Keratinocyte (primary cell): ENCODE measurements at regions not wholly inside any gene's neighbourhood (a gene's known extent, or its start where the extent isn't known, plus 50 kb on each side); places are given as distances from the start of the nearest gene placed in this dataset.

Experiments
- DNase-seq: peaks from one replicate; pipeline ENCODE4 v3.0.0-alpha.2; 2011; ENCODE audit warnings: low read depth, missing footprints, low spot score
- FAIRE-seq: peaks from 2 replicates; lab custom pipeline; 2011; peaks lifted over from hg19 to GRCh38; lab: Jason Lieb, UNC
- H2AFZ ChIP-seq: 2 replicates; pipeline ENCODE4 v1.6.0; 2012; ENCODE audit warnings: low read length, control low read depth, inconsistent platforms; ENCODE audit not compliant: control insufficient read depth
- H3K27ac ChIP-seq: 2 replicates; pipeline ENCODE4 v1.5.1; 2011; ENCODE audit warnings: low read length; ENCODE audit not compliant: control insufficient read depth, insufficient read depth
- H3K27me3 ChIP-seq: 3 replicates; pipeline ENCODE4 v1.6.0; 2011; ENCODE audit warnings: low read length; ENCODE audit not compliant: control insufficient read depth, insufficient read depth; ENCODE audit errors: extremely low read depth
- H3K36me3 ChIP-seq, 2 experiments: 2 replicates in 1 of 2; 3 replicates in 1 of 2; pipeline ENCODE4 v1.5.1; 2011; ENCODE audit warnings: low read length in 2 of 2, mild to moderate bottlenecking in 1 of 2; ENCODE audit not compliant: control insufficient read depth in 2 of 2, insufficient read depth in 2 of 2; ENCODE audit errors: extremely low read depth in 1 of 2
- H3K4me1 ChIP-seq: 3 replicates; pipeline ENCODE4 v1.5.1; 2011; ENCODE audit warnings: low read length; ENCODE audit not compliant: control insufficient read depth, insufficient read depth; ENCODE audit errors: extremely low read depth
- H3K4me2 ChIP-seq: 3 replicates; pipeline ENCODE4 v1.6.0; 2011; ENCODE audit warnings: low read depth, low read length; ENCODE audit not compliant: control insufficient read depth, insufficient read depth; ENCODE audit errors: extremely low read depth
- H3K4me3 ChIP-seq, 3 experiments: fragments of 200-600 bp in 1 of 3; sonication (generic) in 1 of 3; 2 replicates in 2 of 3; 3 replicates in 1 of 3; pipeline ENCODE4 v1.5.1; 2011 to 2016; ENCODE audit warnings: low read length in 3 of 3, mild to moderate bottlenecking in 3 of 3, control low read depth in 2 of 3, inconsistent platforms in 1 of 3, low read depth in 1 of 3, mixed read lengths in 1 of 3, mixed run types in 1 of 3, moderate library complexity in 1 of 3; ENCODE audit not compliant: control insufficient read depth in 2 of 3, insufficient read depth in 2 of 3; ENCODE audit errors: extremely low read depth in 1 of 3
- H3K79me2 ChIP-seq: 2 replicates; pipeline ENCODE4 v1.6.0; 2012; ENCODE audit warnings: low read length; ENCODE audit not compliant: control insufficient read depth, insufficient read depth
- H3K9ac ChIP-seq: 3 replicates; pipeline ENCODE4 v1.6.0; 2011; ENCODE audit warnings: low read length; ENCODE audit not compliant: control insufficient read depth, insufficient read depth; ENCODE audit errors: extremely low read depth
- H3K9me1 ChIP-seq: 3 replicates; pipeline ENCODE4 v1.6.0; 2011; ENCODE audit warnings: low read length; ENCODE audit not compliant: control insufficient read depth, insufficient read depth; ENCODE audit errors: extremely low read depth
- H3K9me3 ChIP-seq: 2 replicates; pipeline ENCODE4 v1.5.1; 2012; ENCODE audit warnings: low read depth, low read length; ENCODE audit not compliant: control insufficient read depth
- H4K20me1 ChIP-seq: 3 replicates; pipeline ENCODE4 v1.6.0; 2011; ENCODE audit warnings: low read length; ENCODE audit not compliant: control insufficient read depth, insufficient read depth; ENCODE audit errors: extremely low read depth
- CTCF ChIP-seq, 3 experiments: IDR thresholded peaks in 1 of 3; conservative IDR thresholded peaks in 1 of 3; optimal IDR thresholded peaks in 1 of 3; 2 replicates in 2 of 3; 3 replicates in 1 of 3; pipeline versions ENCODE3 to v1.5.1; 2011; ENCODE audit warnings: low read length in 3 of 3, mild to moderate bottlenecking in 3 of 3, moderate library complexity in 2 of 3, control low read depth in 1 of 3, inconsistent platforms in 1 of 3; ENCODE audit not compliant: insufficient read depth in 2 of 3; ENCODE audit errors: extremely low read depth in 1 of 3
- EZH2 ChIP-seq: IDR thresholded peaks from one replicate; pipeline ENCODE4 v1.6.1; 2012; ENCODE audit warnings: inconsistent platforms, mild to moderate bottlenecking, low read length, moderate library complexity
- dilution Hi-C: fragments of 300-500 bp; cut with MboI; formaldehyde crosslinking; loops from one replicate; pipeline ENCODE4 v1.7.0; 2020; ENCODE audit warnings: low sequenced_read_pairs; ENCODE audit not compliant: extremely low pct_ligation_motif_present

GRCh38 chr17:34172390-34172918 lies 82.6 kb upstream of the CCL2 start:
- Histone ChIP-seq H3K27me3 (no peaks in the 10 kb centered on the region), H3K9me1 (no peaks in the 10 kb centered on the region), H3K27ac (no peak overlapping the region), H3K9ac (no peak overlapping the region), H3K4me3 (no peak overlapping the region), H3K36me3 (no peaks in the 10 kb centered on the region), H3K79me2 (no peaks in the 10 kb centered on the region), H3K4me2 (no peak overlapping the region), H3K4me1 (no peaks in the 10 kb centered on the region), H2AFZ (no peak overlapping the region), H3K9me3 (no peaks in the 10 kb centered on the region), H4K20me1 (no peaks in the 10 kb centered on the region)
- DNase-seq: no peak
- no peak for FAIRE-seq
- dilution Hi-C loops: no loop called here
- TF ChIP-seq EZH2 (no peak), CTCF (optimal IDR thresholded peaks at IDR 0.05 in 1 of 3, IDR thresholded peaks at IDR 0.05 in 1 of 3, conservative IDR thresholded peaks at IDR 0.05 in 1 of 3; ENCODE audit: extremely low read depth in 1 of 3, insufficient read depth in 2 of 3, low read length in 3 of 3) (no peak)

- H4K20me1 ChIP-seq: no peaks in the 10 kb centered on the region
- H3K27me3 ChIP-seq: no peaks in the 10 kb centered on the region
- no peak overlapping the region for H3K4me3 ChIP-seq
- no peak overlapping the region for H3K9ac ChIP-seq
- no peaks in the 10 kb centered on the region for H3K79me2 ChIP-seq
- H3K27ac ChIP-seq: no peak overlapping the region
- TF ChIP-seq CTCF (optimal IDR thresholded peaks at IDR 0.05 in 1 of 3, IDR thresholded peaks at IDR 0.05 in 1 of 3, conservative IDR thresholded peaks at IDR 0.05 in 1 of 3; ENCODE audit: extremely low read depth in 1 of 3, insufficient read depth in 2 of 3, low read length in 3 of 3) (no peak), EZH2 (no peak)
- no peaks in the 10 kb centered on the region for H3K9me3 ChIP-seq
- dilution Hi-C loops: no loop called here
- no peaks in the 10 kb centered on the region for H3K9me1 ChIP-seq
- H3K36me3 ChIP-seq: no peaks in the 10 kb centered on the region
- H2AFZ ChIP-seq: no peak overlapping the region
- DNase-seq (no peak), FAIRE-seq (no peak)
- no peaks in the 10 kb centered on the region for H3K4me1 ChIP-seq
- no peak overlapping the region for H3K4me2 ChIP-seq
These were observed 81.8 kb upstream of the CCL2 start for GRCh38 chr17:34173241-34173640.
